Upper lobe of left lung (tissue), 4 donors: ENCODE measurements at regions not wholly inside any gene's neighbourhood (a gene's known extent, or its start where the extent isn't known, plus 50 kb on each side); places are given as distances from the start of the nearest gene placed in this dataset.

Source experiments
- CTCF ChIP-seq, 6 experiments: fragments of 450-650 bp in 4 of 6; fragments of 200-600 bp in 2 of 6; sonication (generic) in 2 of 6; IDR thresholded peaks; one replicate each; pipeline ENCODE4 v1.5.1; 2016 to 2019; ENCODE audit warnings: antibody characterized with exemption in 6 of 6
- POLR2A ChIP-seq, 4 donors: fragments of 450-650 bp; IDR thresholded peaks; one replicate each; pipeline ENCODE4 v1.5.1; 2016 to 2017; ENCODE audit warnings: antibody characterized with exemption in 4 of 4, mild to moderate bottlenecking in 2 of 4
- POLR2AphosphoS5 ChIP-seq, 2 donors: sonication (generic); formaldehyde crosslinking; IDR thresholded peaks; one replicate each; pipeline ENCODE4 v1.5.1; 2017; ENCODE audit warnings: antibody characterized with exemption in 2 of 2

- TF ChIP-seq POLR2A (IDR thresholded peaks at IDR 0.05) = no peak
- no peak for TF ChIP-seq CTCF (IDR thresholded peaks at IDR 0.05)
- no peak for TF ChIP-seq POLR2AphosphoS5 (IDR thresholded peaks at IDR 0.05)
Measured at GRCh38 chr10:128476368-128476725, 350.1 kb upstream of the MKI67 start.
